GM19025 (cell line): ENCODE measurements at regions not wholly inside any gene's neighbourhood (a gene's known extent, or its start where the extent isn't known, plus 50 kb on each side); places are given as distances from the start of the nearest gene placed in this dataset.
"Not testable (repeated sequence)": the region's sequence is repeated elsewhere in the genome, so short reads cannot be mapped to it uniquely, and the experiment has no call there.

Source experiments
- ATAC-seq: cut with Tn5 transposase; IDR thresholded peaks from one replicate; pipeline ENCODE4 v1.9.1; 2021; ENCODE audit warnings: mild to moderate bottlenecking, low read depth, moderate library complexity; ENCODE audit not compliant: unreplicated experiment

DNA sequence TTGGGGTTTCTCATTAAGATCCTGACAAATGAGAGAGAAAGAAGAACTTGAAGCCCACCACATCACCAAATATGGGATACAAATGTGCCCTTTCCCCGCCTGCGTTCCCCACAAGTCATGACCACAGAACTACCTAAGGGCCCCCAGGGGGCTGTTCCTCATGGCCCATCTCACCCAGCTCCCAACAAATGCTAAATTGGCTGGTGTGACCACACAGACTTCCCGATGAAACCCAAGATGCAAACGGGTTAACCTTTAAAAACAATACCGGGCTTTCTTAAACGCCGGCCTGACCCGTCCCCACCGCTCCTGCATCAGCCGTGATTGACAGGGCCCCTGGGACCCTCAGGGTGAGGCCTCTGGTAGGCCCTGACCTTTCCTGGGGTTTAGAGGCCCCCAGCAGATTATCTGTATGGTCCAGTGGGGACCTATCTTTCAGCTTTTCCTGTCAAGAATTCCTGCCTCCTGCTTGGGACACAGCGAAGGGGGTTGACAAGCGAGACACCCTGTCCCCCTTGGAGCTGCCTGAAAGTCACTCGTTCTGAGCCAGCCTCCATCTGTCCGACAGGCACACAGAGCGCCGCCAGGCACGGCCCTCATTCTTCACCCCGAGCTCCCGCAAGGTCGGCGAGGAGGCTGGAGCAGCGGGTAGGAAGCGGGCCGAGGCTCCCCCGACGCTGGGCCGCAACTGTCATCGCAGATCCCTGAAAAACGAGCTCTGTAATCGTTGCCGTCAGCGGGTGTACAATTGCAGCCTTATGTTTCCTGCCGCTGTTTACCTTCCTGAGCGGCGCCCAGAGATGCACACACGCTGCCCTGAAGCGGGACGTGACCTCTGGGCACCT lies 300.1 kb downstream of the FOXL1 start:
- ATAC-seq: no peak

DNA sequence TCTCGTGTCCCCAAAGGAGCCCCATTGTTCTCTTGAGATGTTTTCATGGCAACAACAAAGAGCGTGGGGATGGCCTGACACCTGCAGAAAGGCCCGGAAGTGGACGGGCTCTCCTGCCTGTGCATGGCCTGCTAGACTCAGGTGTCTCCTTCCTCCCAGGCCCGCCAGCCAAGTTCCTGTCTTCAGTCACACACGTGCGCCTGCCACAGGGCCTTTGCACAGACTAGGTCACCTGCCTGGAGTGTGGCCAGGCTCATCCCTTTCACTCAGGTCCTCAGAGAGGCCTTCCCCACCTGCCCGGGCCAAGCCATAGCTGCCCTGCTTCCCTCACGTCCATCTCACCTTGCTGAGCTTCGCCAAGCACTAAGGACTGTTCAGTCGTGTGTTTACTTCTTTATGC lies 300.9 kb downstream of the FOXL1 start:
- no peak for ATAC-seq

DNA sequence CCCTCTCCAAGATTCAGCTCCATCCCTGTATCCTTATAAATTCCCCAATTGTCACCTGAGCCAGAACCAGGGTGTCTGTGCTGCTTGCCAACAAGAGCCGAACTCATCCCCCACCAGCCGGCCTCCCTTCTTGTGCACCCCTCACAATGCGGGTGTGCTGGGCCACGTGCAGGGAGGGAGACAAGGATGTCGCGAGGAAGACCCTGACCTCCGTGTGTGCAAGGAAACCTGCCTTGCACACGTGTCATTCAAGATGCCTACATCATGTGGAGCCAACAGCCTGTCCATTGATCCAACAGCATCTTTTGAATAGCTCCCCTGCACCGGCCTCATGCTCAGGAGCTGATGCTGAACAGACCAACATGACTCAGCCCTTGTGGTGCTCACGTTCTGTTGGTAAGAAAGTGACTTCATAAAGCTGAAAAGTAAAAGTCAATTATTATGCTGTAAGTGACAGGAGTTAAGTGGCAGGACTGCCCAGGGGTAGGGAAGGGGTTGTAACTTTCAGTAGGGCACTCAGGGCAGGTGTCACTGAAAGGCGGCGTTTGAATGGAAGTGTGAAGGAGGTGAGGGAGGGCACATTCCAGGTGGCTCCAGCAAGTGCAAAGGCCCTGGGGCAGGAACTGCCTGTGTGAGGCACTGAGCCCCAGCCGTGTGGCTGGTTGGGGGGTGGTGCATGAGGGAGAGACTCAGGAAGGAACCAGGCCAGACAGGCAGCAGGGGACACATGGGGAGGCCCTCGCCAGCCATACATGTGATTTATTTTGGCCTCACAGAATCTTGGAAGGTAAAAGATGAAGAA lies 302.2 kb downstream of the FOXL1 start:
- no peak for ATAC-seq

DNA sequence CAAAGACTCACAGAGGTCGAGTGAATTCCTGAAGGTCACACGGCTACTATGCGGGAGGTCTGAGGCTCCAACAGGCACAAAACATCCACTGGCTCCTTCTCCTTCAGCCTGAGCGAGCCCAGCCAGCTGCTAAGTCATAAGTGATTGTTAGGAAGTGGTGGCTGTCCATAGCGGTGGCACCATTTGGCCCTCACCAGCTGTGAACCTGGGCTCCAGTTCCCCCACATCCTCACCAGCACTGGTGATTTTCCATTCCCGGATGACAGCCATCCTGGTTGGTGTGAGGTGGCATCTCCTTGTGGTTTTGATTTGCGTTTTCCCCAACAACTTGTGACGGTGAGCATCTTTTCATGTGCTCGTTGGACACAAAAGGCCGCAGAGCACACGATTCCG lies 302.8 kb downstream of the FOXL1 start:
- no peak for ATAC-seq

DNA sequence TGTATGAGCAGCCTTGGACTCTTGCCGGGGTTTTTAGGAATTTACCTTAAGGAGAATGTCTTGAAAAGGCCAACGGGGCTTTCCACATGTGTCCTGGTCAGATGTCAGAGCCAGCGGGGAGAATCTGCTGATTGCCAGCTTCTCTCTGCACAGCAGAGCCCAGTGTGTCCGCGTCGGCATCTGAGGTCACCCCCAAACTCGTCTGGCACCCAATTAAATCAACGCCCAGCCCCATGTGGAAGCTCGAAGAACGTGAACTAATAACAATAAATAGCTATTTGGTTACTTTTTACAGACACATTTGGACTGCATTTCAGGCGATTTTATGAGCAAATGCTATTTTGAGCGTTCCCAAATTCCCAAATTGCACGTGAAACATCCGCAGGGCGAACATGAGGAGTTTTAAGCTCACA lies 303.5 kb downstream of the FOXL1 start:
- ATAC-seq: no peak

DNA sequence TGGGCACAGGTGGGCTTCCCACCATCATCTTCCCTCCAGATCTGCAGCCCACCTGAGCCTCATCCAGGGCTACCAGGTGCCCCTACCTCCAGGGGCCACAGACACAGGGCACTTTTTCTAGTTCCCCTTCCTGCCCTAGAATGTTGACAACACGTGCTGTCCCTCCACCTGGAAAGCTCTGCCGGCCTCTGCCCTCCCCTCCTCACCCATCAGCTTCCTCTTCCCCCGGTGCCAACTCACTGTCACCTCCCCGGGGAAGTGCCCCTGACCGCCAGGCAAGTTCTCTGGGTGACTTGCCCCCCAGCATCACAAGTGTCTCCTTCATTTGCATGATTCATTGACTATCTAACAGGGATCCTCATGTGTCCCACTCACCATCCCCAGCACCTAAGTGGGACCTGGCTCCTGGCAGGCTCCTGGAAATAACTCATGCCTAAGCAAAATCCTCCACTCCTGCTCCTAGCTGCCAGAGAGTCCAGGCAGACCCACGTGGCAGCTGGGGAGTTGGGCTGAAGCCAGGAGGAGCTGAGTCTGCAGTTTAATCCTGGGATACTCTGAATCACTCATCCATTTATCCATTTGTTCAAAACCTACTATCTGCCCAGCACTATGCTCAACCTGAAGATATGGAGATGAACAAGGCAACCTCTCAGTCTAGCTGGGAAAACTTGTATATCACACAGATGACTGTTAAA lies 304.4 kb downstream of the FOXL1 start:
- ATAC-seq: no peak

DNA sequence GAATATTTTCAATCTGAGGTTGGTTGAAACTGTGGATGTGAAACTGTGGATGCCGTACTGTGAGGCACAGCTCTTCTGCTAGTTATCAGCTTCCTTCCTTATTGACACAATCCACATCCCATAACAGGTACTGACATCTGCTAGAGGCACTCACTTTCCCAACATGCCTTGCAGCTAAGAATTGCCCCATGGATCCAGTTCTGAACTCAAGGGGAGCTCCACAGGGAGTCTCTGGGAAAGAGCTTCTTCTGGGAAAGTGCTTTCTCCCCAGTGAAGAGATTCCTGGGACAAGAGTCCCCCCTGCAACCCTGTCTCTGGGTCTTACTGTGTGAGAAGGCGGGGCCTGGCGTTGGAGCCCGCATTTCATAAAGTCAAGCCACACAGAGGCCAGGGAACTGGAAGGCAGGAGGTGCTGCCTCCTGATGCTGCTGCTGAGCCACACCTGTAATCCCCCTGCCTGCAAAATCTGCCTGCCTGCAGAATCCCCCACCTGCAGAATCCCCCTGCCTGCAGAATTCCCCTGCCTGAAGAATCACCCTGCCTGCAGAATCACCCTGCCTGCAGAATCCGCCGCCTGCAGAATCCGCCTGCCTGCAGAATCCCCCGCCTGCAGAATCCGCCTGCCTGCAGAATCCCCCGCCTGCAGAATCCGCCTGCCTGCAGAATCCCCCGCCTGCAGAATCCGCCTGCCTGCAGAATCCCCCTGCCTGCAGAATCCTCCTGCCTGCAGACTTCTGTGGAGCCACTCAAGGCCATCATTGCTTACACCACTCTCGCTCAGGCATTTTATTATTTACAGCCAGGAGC lies 305.4 kb downstream of the FOXL1 start:
- ATAC-seq: no peak

DNA sequence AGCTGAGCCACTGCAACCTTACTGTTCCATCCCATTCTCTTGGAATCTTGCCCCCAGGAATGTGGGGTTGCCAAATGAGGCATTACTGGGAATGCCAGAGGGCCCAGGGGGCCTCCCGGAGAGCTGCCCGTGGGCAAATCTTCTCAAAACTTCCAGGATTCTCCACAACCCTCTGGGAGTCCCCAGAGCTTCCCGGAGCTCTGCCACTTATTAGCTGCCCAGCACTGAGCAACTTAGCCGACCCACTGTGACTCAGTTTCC lies 306.0 kb downstream of the FOXL1 start:
- no peak for ATAC-seq

DNA sequence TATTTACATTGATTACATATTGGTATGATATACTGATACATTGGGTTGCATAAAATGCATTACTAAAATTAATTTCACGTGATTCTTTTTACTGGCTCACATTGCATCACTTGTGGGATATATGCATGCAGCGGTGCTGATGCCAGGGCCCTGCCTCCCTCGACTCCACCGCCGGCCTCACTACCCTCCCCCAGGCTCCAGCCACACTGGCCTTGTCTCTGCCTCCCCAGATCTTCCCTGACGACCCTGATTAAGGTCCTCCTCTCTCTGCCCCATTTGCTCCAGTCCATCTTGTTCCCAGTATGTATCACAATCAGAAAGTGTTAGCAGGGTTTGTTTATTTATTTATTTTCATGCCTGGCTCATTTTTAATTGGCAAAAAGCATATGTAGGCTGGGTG lies 306.8 kb downstream of the FOXL1 start:
- ATAC-seq: no peak

DNA sequence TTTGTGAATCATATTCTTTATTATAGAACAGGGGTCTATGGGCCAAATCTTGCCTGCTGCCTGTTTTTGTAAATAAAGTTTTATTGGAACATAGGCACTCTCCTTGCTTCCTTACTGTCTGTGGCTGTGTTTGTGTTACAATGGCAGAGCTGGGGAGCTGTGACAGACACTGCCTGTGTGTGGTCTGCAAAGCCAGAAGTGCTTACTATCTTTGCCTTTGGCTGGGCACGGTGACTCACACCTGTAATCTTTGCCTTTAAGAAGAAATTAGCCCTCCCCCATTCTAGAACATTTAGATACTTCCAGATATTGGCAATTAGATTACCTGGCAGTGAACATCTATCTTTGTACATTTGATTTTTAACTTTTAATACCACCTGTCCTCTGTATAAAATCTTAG lies 308.3 kb downstream of the FOXL1 start:
- no peak for ATAC-seq

DNA sequence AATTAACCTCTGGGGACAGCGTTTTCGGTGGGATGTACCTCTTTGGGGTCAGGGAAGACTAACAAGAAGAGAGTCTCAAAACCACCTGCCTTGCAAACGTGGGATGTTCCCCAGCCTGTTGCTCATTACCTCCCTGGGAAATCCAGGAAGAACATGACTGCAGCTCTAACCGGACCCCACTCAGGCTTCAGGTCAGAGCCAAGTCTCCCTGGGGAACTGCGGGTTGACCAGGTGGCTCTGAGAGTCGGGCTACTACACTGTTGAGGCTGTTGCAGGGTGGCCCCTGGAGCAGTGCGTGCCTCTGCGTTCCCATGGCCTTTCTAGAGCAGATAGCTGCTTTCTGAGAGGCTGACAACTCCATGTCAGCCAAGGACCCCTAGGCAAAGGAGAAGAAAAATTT lies 309.1 kb downstream of the FOXL1 start:
- ATAC-seq: no peak

DNA sequence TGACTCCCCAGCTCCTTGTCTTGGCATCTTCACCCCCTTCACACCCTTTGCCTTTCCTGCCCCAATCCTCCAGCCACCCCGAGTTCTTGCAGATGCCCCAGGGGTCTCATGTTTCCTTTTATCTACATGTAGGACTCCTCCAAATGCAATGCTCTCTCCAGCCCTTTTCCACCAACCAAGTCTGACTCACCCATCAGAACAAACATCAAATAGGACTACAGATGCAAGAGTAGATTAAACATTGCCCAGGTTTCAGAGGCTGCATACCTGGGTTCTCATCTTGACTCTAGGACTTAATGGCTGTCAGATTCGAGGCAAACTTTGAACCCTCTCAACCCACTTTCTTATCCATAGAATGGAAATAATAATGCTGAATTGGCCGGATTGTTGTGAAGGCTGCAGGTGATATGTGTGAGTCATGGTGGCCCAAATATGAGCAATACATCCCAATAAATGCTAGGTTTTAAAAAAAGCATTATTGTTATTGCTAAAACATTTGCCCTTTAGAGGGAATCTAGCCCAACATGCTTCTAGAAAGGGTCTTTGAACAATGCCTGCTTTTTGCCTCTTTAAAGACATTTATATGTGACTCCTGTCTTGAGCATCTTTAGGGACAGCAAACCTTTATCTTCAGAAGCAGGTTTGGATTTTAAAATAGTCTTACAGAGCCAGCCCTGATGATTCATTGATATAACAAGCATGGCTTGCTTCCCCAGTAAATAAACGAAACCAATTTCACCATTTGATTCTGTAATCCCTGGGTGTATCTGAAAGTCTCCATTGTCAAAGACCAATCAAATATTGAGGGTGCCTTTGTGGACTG lies 310.1 kb downstream of the FOXL1 start:
- ATAC-seq: no peak

DNA sequence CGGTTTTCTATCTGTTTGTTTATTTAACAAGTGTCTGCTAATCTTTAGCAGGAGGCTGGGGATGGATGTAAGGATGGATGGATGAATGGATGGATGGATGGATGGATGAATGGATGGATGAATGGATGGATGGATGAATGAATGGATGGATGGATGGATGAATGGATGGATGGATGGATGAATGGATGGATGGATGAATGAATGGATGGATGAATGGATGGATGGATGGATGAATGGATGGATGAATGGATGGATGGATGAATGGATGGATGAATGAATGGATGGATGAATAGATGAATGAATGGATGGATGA lies 310.7 kb downstream of the FOXL1 start:
- not testable (repeated sequence) for ATAC-seq

DNA sequence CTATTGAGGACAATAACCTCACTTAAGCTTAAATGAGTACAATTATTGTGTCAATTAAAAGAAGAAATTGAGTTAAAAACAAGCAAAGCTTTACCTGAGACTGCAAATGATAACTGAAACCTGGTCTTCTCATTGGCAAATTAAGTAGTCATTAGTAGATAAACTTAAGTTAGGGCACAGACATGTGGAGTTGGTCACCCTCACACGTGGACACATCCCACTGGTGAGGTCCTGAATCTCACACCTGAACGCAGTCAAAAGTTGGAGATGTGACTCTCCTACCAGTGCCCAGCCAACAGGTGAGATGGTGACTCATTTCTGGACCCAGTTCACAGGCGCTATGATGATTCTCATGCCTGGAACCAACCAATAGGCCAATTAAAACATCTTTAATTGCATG lies 311.6 kb downstream of the FOXL1 start:
- no peak for ATAC-seq

DNA sequence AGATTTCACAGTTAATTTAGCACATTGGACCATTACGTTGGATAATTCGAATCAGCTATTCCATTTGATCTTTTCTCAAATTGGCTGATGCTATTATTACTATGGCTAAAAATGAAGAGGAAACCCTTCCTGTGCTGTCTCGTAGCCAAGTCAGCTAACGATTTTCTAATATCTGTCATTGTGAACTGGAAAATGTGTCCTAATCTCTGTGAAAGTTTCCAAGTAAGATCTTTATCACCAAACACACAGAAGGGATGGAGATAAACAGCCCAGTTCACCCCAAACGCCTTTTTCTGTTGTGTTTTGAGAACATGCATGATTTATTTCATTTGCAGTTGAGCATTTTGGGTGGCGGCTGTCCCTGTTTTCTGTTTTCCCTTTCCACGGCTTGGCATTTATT lies 312.8 kb downstream of the FOXL1 start:
- ATAC-seq: no peak

DNA sequence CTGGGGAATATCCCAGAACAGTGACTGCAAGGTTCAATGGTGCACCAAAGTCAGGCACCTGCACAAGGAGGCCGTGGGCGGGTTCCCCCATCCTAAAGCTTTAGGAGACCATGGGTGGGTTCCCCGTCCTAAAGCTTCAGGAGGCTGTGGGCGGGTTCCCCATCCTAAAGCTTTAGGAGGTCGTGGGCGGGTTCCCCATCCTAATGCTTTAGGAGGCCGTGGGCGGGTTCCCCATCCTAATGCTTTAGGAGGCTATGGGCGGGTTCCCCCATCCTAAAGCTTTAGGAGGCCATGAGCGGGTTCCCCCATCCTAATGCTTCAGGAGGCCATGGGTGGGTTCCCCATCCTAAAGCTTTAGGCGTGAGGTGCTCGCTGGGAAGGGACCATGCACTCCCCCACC lies 313.3 kb downstream of the FOXL1 start:
- ATAC-seq: no peak

DNA sequence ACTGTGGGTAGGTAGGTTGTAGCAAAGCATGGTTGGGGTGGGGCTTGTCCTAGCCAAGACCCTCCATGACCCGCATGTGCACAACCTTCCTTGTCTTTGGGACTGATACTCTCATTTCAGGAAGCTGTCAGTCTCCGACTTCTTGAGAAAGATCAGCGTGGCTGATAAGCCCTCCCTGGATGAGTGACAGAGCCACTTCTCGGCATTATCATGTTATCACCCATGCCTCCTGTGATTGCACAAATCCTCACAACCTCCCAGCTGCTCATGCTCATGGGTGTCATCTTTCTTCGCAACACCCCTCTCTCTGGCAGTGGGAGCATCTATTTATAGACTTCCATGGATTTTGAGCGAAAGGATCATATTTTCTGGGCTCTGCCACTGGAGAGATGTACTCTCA lies 314.2 kb downstream of the FOXL1 start:
- no peak for ATAC-seq

DNA sequence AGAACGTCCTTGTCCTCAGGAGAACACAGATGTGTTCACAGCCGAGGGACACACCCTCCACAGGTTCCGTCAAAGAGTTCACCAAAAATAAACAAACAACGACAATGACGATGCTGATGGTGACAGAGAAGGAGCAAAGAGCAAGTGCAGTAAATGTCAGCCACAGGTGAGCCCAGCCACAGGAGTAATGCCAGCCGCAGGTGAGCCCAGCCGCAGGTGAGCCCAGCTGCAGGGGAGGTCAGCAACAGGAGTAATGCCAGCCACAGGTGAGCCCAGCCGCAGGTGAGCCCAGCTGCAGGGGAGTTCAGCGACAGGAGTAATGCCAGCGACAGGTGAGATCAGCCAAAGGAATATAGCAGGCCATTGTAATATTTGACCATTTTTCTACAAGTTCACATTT lies 315.2 kb downstream of the FOXL1 start:
- ATAC-seq: no peak

DNA sequence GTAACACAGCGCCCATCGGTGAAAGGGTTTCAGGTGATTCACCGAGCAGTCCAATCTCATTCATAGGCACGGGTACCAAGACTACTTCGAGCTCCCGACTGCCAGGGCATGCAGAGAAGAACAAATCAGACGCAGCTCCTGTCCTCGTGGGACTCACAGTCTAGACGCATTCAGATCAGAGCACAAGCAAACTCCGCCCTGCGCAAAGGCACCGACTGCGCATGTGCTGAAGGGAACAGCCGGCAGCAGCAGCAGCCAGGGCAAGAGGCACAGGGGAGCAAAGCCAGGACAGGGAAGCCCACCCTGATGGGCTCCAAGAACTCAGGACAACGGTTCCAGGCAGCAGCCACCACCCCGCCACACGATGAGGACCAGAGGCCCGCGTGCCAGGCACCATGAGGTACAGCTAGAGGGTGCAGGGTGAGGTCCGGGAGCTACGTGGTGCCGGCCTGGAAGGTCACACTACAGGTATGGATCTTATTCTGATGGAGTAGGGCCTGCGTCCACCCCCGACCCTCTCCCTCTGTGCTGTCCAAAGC lies 315.7 kb downstream of the FOXL1 start:
- ATAC-seq: no peak

DNA sequence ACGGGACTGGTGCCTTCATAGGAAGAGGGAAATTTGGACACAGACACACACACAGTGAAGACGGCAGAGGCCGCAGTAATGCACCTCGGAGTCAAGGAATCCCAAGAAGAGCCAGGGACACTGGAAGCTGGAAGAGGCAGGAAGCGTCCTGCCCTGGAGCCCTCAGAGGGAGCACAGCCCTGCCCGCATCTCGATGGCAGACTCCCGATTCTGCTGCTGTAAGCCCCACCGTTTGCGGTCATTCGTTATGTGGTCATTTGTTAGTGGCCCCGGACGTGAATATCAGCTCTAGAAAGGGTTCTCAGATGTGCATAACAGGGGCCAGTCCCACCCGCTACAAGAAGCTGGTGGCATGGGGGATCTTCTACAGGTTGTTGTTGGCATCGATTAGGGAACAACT lies 316.6 kb downstream of the FOXL1 start:
- no peak for ATAC-seq
